ENCODE measurements at regions not wholly inside any gene's neighbourhood (a gene's known extent, or its start where the extent isn't known, plus 50 kb on each side); places are given as distances from the start of the nearest gene placed in this dataset.

GRCh38 chr13:50290186-50290585 is 274.9 kb downstream of the KCNRG start:
- Histone ChIP-seq H3K4ac (ENCODE audit: low read depth, low read length) (no peak overlapping the region), H4K8ac (replicated peaks; ENCODE audit: insufficient read length, low read depth, low read length) (no peak overlapping the region), H3K9me3 (ENCODE audit: control insufficient read depth, low read depth, low read length) (no peaks in the 10 kb centered on the region), H4K5ac (ENCODE audit: insufficient read length, low read depth, low read length) (no peak overlapping the region), H3K18ac (ENCODE audit: insufficient read length, low read depth, low read length) (no peak overlapping the region), H2BK12ac (ENCODE audit: insufficient read length, low read depth, low read length) (no peak overlapping the region), H3K79me1 (ENCODE audit: insufficient read depth, low read depth, low read length, poor library complexity, severe bottlenecking) (no peaks in the 10 kb centered on the region), H3K9ac (ENCODE audit: extremely low read depth, insufficient read length, low read length) (no peak overlapping the region), H2BK15ac (ENCODE audit: low read depth, low read length) (no peak overlapping the region), H3T11ph (ENCODE audit: low read length) (no peak overlapping the region), H2BK5ac (ENCODE audit: insufficient read length, low read length) (no peak overlapping the region), H3K27ac (ENCODE audit: insufficient read length, low read depth, low read length) (no peak overlapping the region), H4K91ac (ENCODE audit: insufficient read length, low read depth, low read length) (no peak overlapping the region), H2AFZ (ENCODE audit: low read length) (no peak overlapping the region), H3K4me2 (ENCODE audit: insufficient read depth, insufficient read length, low read length) (no peak overlapping the region), H4K20me1 (ENCODE audit: control insufficient read depth, insufficient read depth, insufficient read length) (no peaks in the 10 kb centered on the region), H3K23me2 (ENCODE audit: insufficient read length, low read depth, low read length, poor library complexity, severe bottlenecking) (no peaks in the 10 kb centered on the region), H3K14ac (ENCODE audit: insufficient read depth, low read length) (no peak overlapping the region), H3K4me1 (ENCODE audit: insufficient read depth, low read length) (no peaks in the 10 kb centered on the region), H3K56ac (ENCODE audit: insufficient read length, low read depth, low read length) (no peak overlapping the region), H2AK5ac (ENCODE audit: insufficient read length, low read length) (no peak overlapping the region), H3K23ac (ENCODE audit: insufficient read length, low read depth, low read length) (no peak overlapping the region), H2BK120ac (ENCODE audit: low read depth, low read length, poor library complexity, severe bottlenecking) (no peak overlapping the region), H3K79me2 (ENCODE audit: insufficient read depth, low read length) (no peaks in the 10 kb centered on the region), H3K27me3 (ENCODE audit: insufficient read depth, low read length) (no peaks in the 10 kb centered on the region), H2BK20ac (ENCODE audit: low read depth, low read length, poor library complexity, severe bottlenecking) (no peak overlapping the region)
- peaks cover 7 to 15% of the 10 kb centered on the region in 2 experiments for H3K4me1 Mint-ChIP-seq
- no peaks in the 10 kb centered on the region; the same call in 1 of the 2 replicates for H3K27me3 Mint-ChIP-seq (ENCODE audit: low read depth)
- no peak for DNase-seq
- peaks cover 0 to 12% (median 3%) of the 10 kb centered on the region in 3 experiments; a peak in 4 of 7 replicates for H3K36me3 Mint-ChIP-seq (ENCODE audit: insufficient read depth in 1 of 3, low read depth in 3 of 3)
- H3K4me3 Mint-ChIP-seq = no peak overlapping the region
- 0 out of 7 replicates have a peak overlapping the region, but pooled peaks of 1 of the 3 experiments have one; percentile 26 for H3K27ac Mint-ChIP-seq
- no CpG with 5 or more reads among the region's 1 CpG for WGBS (ENCODE audit: extremely low coverage, insufficient read length, low lambda C conversion rate)
- no peak for TF ChIP-seq CTCF (conservative IDR thresholded peaks at IDR 0.05)
- peaks cover 0 to 9% of the 10 kb centered on the region in 2 experiments; a peak in 2 of 5 replicates for H3K9me3 Mint-ChIP-seq

Data from H9 (cell line).